Sigmoid colon (tissue), 6 donors: ENCODE measurements at regions not wholly inside any gene's neighbourhood (a gene's known extent, or its start where the extent isn't known, plus 50 kb on each side); places are given as distances from the start of the nearest gene placed in this dataset.
"Not testable (repeated sequence)": the region's sequence is repeated elsewhere in the genome, so short reads cannot be mapped to it uniquely, and the experiment has no call there.

Source experiments
- DNase-seq: peaks from one replicate; pipeline ENCODE4 v3.0.0-alpha.2; 2019
- H3K27ac ChIP-seq, 4 donors: fragments of 200-600 bp; sonication (generic); one replicate each; pipeline ENCODE4 v1.5.1; 2016 to 2019; ENCODE audit warnings: mild to moderate bottlenecking in 1 of 4
- H3K27me3 ChIP-seq, 3 donors: fragments of 200-600 bp; sonication (generic); one replicate each; pipeline ENCODE4 v1.5.1; 2019; ENCODE audit warnings: mild to moderate bottlenecking in 1 of 3
- H3K36me3 ChIP-seq, 4 donors: fragments of 200-600 bp; sonication (generic); one replicate each; pipeline ENCODE4 v1.5.1; 2016 to 2019
- H3K4me1 ChIP-seq, 4 donors: fragments of 200-600 bp; sonication (generic); one replicate each; pipeline ENCODE4 v1.5.1; 2017 to 2019
- H3K4me3 ChIP-seq, 4 donors: fragments of 200-600 bp; sonication (generic); one replicate each; pipeline ENCODE4 v1.5.1; 2017 to 2019; ENCODE audit warnings: mild to moderate bottlenecking in 2 of 4, moderate library complexity in 1 of 4
- H3K9me3 ChIP-seq, 4 donors: fragments of 200-600 bp in 3 of 4; sonication (generic) in 3 of 4; one replicate each; pipeline versions ENCODE4 v1.5.1 to v1.6.1; 2013 to 2019
- CTCF ChIP-seq, 4 experiments: fragments of 450-650 bp in 3 of 4; fragments of 200-600 bp in 1 of 4; IDR thresholded peaks; one replicate each; pipeline ENCODE4 v1.5.1; 2016 to 2019; ENCODE audit warnings: antibody characterized with exemption in 4 of 4, mild to moderate bottlenecking in 3 of 4, moderate library complexity in 2 of 4
- EP300 ChIP-seq, 4 donors: sonication (generic); formaldehyde crosslinking; IDR thresholded peaks; one replicate each; pipeline ENCODE4 v1.6.1; 2017; ENCODE audit warnings: antibody characterized with exemption in 4 of 4
- POLR2A ChIP-seq, 2 donors: fragments of 450-650 bp; IDR thresholded peaks; one replicate each; pipeline ENCODE4 v1.6.1; 2016; ENCODE audit warnings: antibody characterized with exemption in 2 of 2, mild to moderate bottlenecking in 2 of 2, moderate library complexity in 2 of 2
- POLR2AphosphoS5 ChIP-seq, 4 donors: sonication (generic); formaldehyde crosslinking; IDR thresholded peaks; one replicate each; pipeline ENCODE4 v1.6.1; 2017; ENCODE audit warnings: antibody characterized with exemption in 4 of 4
- WGBS, 2 donors: extraction: QIAGEN DNeasy Blood & Tissue Kit; methylation state at CpG; one replicate each; pipeline ENCODE4 v1.1.7; 2013; 5-methylcytosine and 5-hydroxymethylcytosine counted together
- intact Hi-C: fragments of 100-400 bp; cut with DNase I; formaldehyde crosslinking; loops from one replicate; pipeline ENCODE4 v1.15.1; 2023
- donor health status: healthy with polysubstance abuse.
- donor health status: healthy.

- no peak for TF ChIP-seq EP300 (IDR thresholded peaks at IDR 0.05)
- TF ChIP-seq CTCF (IDR thresholded peaks at IDR 0.05) = no peak
- TF ChIP-seq POLR2AphosphoS5 (IDR thresholded peaks at IDR 0.05) = no peak
- no peak for TF ChIP-seq POLR2A (IDR thresholded peaks at IDR 0.05)
- DNase-seq = no peak
- no peaks in the 10 kb centered on the region for H3K27me3 ChIP-seq
- H3K36me3 ChIP-seq = no peaks in the 10 kb centered on the region
- H3K4me3 ChIP-seq = no peak overlapping the region
- no peaks in the 10 kb centered on the region for H3K9me3 ChIP-seq
- intact Hi-C loops = no loop called here
- H3K4me1 ChIP-seq = no peaks in the 10 kb centered on the region
- H3K27ac ChIP-seq = no peak overlapping the region
- WGBS, 2 donors = 62 to 89% methylated on average over 5 of the region's 5 CpGs
Observed at GRCh38 chrX:139170526-139171173, 359.9 kb upstream of the F9 start.

DNA sequence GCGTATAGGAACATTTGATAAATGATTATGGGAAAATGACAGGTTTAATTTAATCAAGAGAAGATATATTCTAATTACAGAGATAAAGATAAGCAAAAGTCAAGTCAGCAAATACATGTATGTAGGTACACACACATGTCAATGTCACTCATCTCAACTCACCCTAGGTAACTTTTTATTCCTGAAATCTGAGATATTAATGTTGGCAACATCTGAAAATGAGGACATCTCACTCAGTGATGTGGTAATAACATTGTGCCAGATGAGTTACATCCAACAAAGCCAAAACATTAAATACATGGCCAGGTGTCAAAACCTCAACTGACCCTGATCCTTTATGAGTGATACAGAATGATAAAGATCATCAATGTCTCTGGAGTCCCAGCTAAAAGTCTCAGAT lies 363.3 kb upstream of the F9 start:
- H3K4me1 ChIP-seq = no peaks in the 10 kb centered on the region
- TF ChIP-seq POLR2AphosphoS5 (IDR thresholded peaks at IDR 0.05) = no peak
- TF ChIP-seq CTCF (IDR thresholded peaks at IDR 0.05) = no peak
- TF ChIP-seq POLR2A (IDR thresholded peaks at IDR 0.05) = no peak
- no peak for TF ChIP-seq EP300 (IDR thresholded peaks at IDR 0.05)
- no peaks in the 10 kb centered on the region for H3K9me3 ChIP-seq
- 92 to 95% methylated on average over 1 of the region's 1 CpG for WGBS, 2 donors
- no peak for DNase-seq
- no peaks in the 10 kb centered on the region for H3K36me3 ChIP-seq
- no peak overlapping the region for H3K4me3 ChIP-seq
- no peak overlapping the region for H3K27ac ChIP-seq
- no peaks in the 10 kb centered on the region for H3K27me3 ChIP-seq
- intact Hi-C loops = no loop called here

GRCh38 chrX:139158256-139158655 lies 372.3 kb upstream of the F9 start:
- no peaks in the 10 kb centered on the region for H3K4me1 ChIP-seq
- H3K27me3 ChIP-seq = no peaks in the 10 kb centered on the region
- 19 to 71% methylated on average over 2 of the region's 2 CpGs for WGBS, 2 donors
- no peak overlapping the region for H3K4me3 ChIP-seq
- DNase-seq = no peak
- no peak for TF ChIP-seq POLR2AphosphoS5 (IDR thresholded peaks at IDR 0.05)
- no peak for TF ChIP-seq CTCF (IDR thresholded peaks at IDR 0.05)
- no peak for TF ChIP-seq POLR2A (IDR thresholded peaks at IDR 0.05)
- TF ChIP-seq EP300 (IDR thresholded peaks at IDR 0.05) = no peak
- H3K9me3 ChIP-seq = no peaks in the 10 kb centered on the region
- H3K27ac ChIP-seq = no peak overlapping the region
- intact Hi-C loops = no loop called here
- no peaks in the 10 kb centered on the region for H3K36me3 ChIP-seq

DNA sequence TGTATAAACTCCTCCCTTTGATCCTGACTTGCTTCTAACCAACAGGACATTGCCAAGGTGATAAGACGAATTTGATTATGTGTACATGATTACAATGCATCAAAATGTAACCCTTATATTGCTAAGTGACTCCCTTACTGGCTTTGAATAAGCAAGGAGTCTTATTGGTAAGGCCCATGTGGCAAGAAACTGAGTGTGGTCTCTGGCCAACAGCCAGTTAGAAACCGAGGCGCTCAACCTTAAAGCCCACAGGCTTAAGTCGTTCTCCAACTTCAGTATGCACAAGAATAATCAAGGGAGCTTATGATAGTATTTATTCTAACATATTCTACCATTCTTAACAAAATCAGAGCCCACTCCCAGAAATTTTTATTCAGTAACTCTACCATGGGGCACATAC lies 374.2 kb upstream of the F9 start:
- TF ChIP-seq POLR2A (IDR thresholded peaks at IDR 0.05) (no peak), POLR2AphosphoS5 (IDR thresholded peaks at IDR 0.05) (no peak)
- Histone ChIP-seq H3K4me1 (no peaks in the 10 kb centered on the region), H3K27me3 (no peaks in the 10 kb centered on the region), H3K4me3 (no peak overlapping the region), H3K9me3 (no peaks in the 10 kb centered on the region), H3K27ac (no peak overlapping the region), H3K36me3 (no peaks in the 10 kb centered on the region)
- WGBS, 2 donors = 75 to 77% methylated on average over 4 of the region's 4 CpGs
- no peak for DNase-seq
- intact Hi-C loops = no loop called here

GRCh38 chrX:139146625-139147024 lies 383.9 kb upstream of the F9 start:
- intact Hi-C loops, H3K4me3 ChIP-seq: not testable (repeated sequence)
- 95 to 98% methylated on average over 5 of the region's 5 CpGs for WGBS, 2 donors

GRCh38 chrX:139141370-139141769 lies 389.2 kb upstream of the F9 start:
- no peak overlapping the region for H3K4me3 ChIP-seq
- H3K27me3 ChIP-seq = no peaks in the 10 kb centered on the region
- intact Hi-C loops = no loop called here
- 71 to 83% methylated on average over 3 of the region's 3 CpGs for WGBS, 2 donors
- TF ChIP-seq CTCF (IDR thresholded peaks at IDR 0.05) = no peak
- TF ChIP-seq POLR2A (IDR thresholded peaks at IDR 0.05) = no peak
- DNase-seq = no peak
- H3K36me3 ChIP-seq = no peaks in the 10 kb centered on the region
- no peaks in the 10 kb centered on the region for H3K4me1 ChIP-seq
- H3K9me3 ChIP-seq = no peaks in the 10 kb centered on the region
- H3K27ac ChIP-seq = no peak overlapping the region

More at GRCh38 chrX:139146625-139147024, 383.9 kb upstream of the F9 start:
- not testable (repeated sequence) for H3K27ac ChIP-seq, H3K27me3 ChIP-seq, DNase-seq, H3K9me3 ChIP-seq, H3K4me1 ChIP-seq, H3K36me3 ChIP-seq
